HFF-Myc (cell line): ENCODE measurements at regions not wholly inside any gene's neighbourhood (a gene's known extent, or its start where the extent isn't known, plus 50 kb on each side); places are given as distances from the start of the nearest gene placed in this dataset.

Experiments
- DNase-seq: peaks from one replicate; pipeline ENCODE4 v3.0.0-alpha.2; 2011; ENCODE audit warnings: low read depth; ENCODE audit errors: extremely low read depth
- H3K4me3 ChIP-seq: replicated peaks from 2 replicates; pipeline ENCODE4 v1.5.1; 2011; ENCODE audit warnings: low read depth, mild to moderate bottlenecking, control low read depth, low read length
- CTCF ChIP-seq: IDR thresholded peaks from 2 replicates; pipeline ENCODE4 v1.5.1; 2012; ENCODE audit warnings: mild to moderate bottlenecking, low read depth, low read length, control low read depth; ENCODE audit errors: missing control alignments

- no peak overlapping the region for H3K4me3 ChIP-seq
- TF ChIP-seq CTCF: no peak
- no peak for DNase-seq
These were observed 1113.9 kb upstream of the B3GALT2 start for GRCh38 chr1:194300340-194300739.

GRCh38 chr1:194298007-194298598, 1111.7 kb upstream of the B3GALT2 start:
- no peak for TF ChIP-seq CTCF
- no peak overlapping the region for H3K4me3 ChIP-seq
- no peak for DNase-seq

GRCh38 chr1:194297094-194297493, 1110.7 kb upstream of the B3GALT2 start:
- no peak for DNase-seq
- H3K4me3 ChIP-seq: no peak overlapping the region
- TF ChIP-seq CTCF: no peak

- H3K4me3 ChIP-seq: no peak overlapping the region
- DNase-seq: no peak
- TF ChIP-seq CTCF: no peak
These were observed 1109.8 kb upstream of the B3GALT2 start for GRCh38 chr1:194296201-194296600.

- H3K4me3 ChIP-seq: no peak overlapping the region
- DNase-seq: no peak
- TF ChIP-seq CTCF: peak; percentile 40
These were observed 1109.3 kb upstream of the B3GALT2 start for GRCh38 chr1:194295685-194296084.

GRCh38 chr1:194293851-194294405, 1107.5 kb upstream of the B3GALT2 start:
- DNase-seq: no peak
- H3K4me3 ChIP-seq: no peak overlapping the region
- no peak for TF ChIP-seq CTCF

- no peak for TF ChIP-seq CTCF
- no peak overlapping the region for H3K4me3 ChIP-seq
- no peak for DNase-seq
These were observed 1106.6 kb upstream of the B3GALT2 start for GRCh38 chr1:194292966-194293365.
